Stomach (tissue), 4 donors: ENCODE measurements at regions not wholly inside any gene's neighbourhood (a gene's known extent, or its start where the extent isn't known, plus 50 kb on each side); places are given as distances from the start of the nearest gene placed in this dataset.

Experiments
- CTCF ChIP-seq, 7 experiments: fragments of 450-650 bp in 4 of 7; fragments of 200-600 bp in 3 of 7; sonication (generic) in 3 of 7; IDR thresholded peaks; one replicate each; pipeline ENCODE4 v1.5.1; 2016 to 2019; ENCODE audit warnings: antibody characterized with exemption in 7 of 7, control low read depth in 2 of 7, mild to moderate bottlenecking in 1 of 7
- POLR2A ChIP-seq, 4 donors: fragments of 450-650 bp; IDR thresholded peaks; one replicate each; pipeline ENCODE4 v1.6.1; 2016; ENCODE audit warnings: antibody characterized with exemption in 4 of 4, control low read depth in 2 of 4, mild to moderate bottlenecking in 1 of 4, moderate library complexity in 1 of 4
- POLR2AphosphoS5 ChIP-seq, 3 donors: sonication (generic); formaldehyde crosslinking; IDR thresholded peaks; one replicate each; pipeline ENCODE4 v1.6.1; 2016; ENCODE audit warnings: antibody characterized with exemption in 3 of 3

GRCh38 chr17:14780097-14780651, 479.3 kb downstream of the HS3ST3B1 start:
- no peak for TF ChIP-seq CTCF (IDR thresholded peaks at IDR 0.05)
- no peak for TF ChIP-seq POLR2AphosphoS5 (IDR thresholded peaks at IDR 0.05)
- no peak for TF ChIP-seq POLR2A (IDR thresholded peaks at IDR 0.05)
